ENCODE measurements at regions not wholly inside any gene's neighbourhood (a gene's known extent, or its start where the extent isn't known, plus 50 kb on each side); places are given as distances from the start of the nearest gene placed in this dataset.

DNA sequence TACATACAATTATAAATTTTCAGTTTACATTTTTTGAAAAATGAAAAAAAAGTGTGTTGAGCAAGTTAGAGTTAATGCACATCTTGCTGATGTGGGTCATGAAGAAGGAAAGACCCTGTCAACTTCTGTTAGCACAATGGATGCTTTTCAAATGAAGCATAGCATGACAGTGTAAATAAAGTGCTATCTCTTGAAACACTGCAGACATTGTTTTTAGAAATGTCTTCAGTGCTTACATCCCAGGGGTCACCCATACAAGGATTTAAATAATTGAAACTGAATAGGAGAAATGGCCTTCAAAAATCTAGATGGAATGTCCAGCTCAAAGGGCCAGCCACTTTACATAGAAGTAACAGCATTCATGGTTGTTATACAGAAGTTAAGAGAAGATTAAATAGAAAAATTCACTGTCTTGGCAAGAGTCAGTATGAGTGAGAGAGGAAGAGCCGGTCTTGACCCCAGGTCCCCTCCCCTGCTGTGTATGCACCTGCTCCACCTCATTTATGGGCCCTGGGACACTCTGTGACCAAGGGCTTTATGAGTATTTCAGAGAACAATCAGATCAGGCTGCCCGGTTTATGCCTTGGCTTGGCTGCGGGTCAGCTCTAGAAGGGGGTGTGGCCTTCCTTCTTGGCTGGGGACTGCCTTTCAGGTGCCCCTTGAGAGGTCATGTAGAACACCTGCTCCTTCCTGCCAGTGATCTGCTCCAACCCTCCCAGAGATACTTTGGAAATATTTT lies 237.7 kb upstream of the TMEM72 start:
- Histone ChIP-seq H3K36me3 (ENCODE audit: control insufficient read depth in 1 of 2, insufficient read depth in 2 of 2, low read length in 2 of 2) (no peaks in the 10 kb centered on the region), H3K9ac (ENCODE audit: low read length) (no peak overlapping the region), H3K9me2 (ENCODE audit: insufficient read depth) (no peaks in the 10 kb centered on the region), H3K79me2 (ENCODE audit: insufficient read depth, low read length) (no peaks in the 10 kb centered on the region), H3K4me3 (replicated peaks in 1 of 2; ENCODE audit: low read depth in 1 of 2, low read length in 2 of 2) (no peak overlapping the region), H2AFZ (ENCODE audit: low read depth, low read length, poor library complexity, severe bottlenecking) (no peak overlapping the region), H3K9me3 (ENCODE audit: control insufficient read depth in 1 of 2, insufficient read depth in 1 of 2, low read depth in 1 of 2, low read length in 2 of 2) (no peaks in the 10 kb centered on the region), H3K27me3 (ENCODE audit: insufficient read depth, low read length) (no peaks in the 10 kb centered on the region), H3K4me2 (ENCODE audit: low read length) (no peak overlapping the region), H3K27ac (ENCODE audit: low read depth, low read length) (no peak overlapping the region), H3K4me1 (ENCODE audit: control insufficient read depth in 1 of 2, insufficient read depth in 2 of 2, low read length in 2 of 2) (no peaks in the 10 kb centered on the region), H4K20me1 (ENCODE audit: insufficient read depth) (no peaks in the 10 kb centered on the region)
- DNase-seq (ENCODE audit: low read depth, low spot score) (no peak), ATAC-seq (no peak)
- TF ChIP-seq SP1 (IDR thresholded peaks at IDR 0.05; ENCODE audit: low read depth) (no peak), ZBTB33 (IDR thresholded peaks at IDR 0.05; ENCODE audit: extremely low read depth, insufficient replicate concordance, low read length) (no peak), EZH2 (IDR thresholded peaks at IDR 0.05) (no peak), CBX3 (IDR thresholded peaks at IDR 0.05; ENCODE audit: low read depth) (no peak), EZH2phosphoT487 (IDR thresholded peaks at IDR 0.05; ENCODE audit: borderline replicate concordance) (no peak)
- TF ChIP-seq, protein P1, sequence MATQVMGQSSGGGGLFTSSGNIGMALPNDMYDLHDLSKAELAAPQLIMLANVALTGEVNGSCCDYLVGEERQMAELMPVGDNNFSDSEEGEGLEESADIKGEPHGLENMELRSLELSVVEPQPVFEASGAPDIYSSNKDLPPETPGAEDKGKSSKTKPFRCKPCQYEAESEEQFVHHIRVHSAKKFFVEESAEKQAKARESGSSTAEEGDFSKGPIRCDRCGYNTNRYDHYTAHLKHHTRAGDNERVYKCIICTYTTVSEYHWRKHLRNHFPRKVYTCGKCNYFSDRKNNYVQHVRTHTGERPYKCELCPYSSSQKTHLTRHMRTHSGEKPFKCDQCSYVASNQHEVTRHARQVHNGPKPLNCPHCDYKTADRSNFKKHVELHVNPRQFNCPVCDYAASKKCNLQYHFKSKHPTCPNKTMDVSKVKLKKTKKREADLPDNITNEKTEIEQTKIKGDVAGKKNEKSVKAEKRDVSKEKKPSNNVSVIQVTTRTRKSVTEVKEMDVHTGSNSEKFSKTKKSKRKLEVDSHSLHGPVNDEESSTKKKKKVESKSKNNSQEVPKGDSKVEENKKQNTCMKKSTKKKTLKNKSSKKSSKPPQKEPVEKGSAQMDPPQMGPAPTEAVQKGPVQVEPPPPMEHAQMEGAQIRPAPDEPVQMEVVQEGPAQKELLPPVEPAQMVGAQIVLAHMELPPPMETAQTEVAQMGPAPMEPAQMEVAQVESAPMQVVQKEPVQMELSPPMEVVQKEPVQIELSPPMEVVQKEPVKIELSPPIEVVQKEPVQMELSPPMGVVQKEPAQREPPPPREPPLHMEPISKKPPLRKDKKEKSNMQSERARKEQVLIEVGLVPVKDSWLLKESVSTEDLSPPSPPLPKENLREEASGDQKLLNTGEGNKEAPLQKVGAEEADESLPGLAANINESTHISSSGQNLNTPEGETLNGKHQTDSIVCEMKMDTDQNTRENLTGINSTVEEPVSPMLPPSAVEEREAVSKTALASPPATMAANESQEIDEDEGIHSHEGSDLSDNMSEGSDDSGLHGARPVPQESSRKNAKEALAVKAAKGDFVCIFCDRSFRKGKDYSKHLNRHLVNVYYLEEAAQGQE (IDR thresholded peaks at IDR 0.05; ENCODE audit: low read depth): no peak
- TF ChIP-seq, protein P2, sequence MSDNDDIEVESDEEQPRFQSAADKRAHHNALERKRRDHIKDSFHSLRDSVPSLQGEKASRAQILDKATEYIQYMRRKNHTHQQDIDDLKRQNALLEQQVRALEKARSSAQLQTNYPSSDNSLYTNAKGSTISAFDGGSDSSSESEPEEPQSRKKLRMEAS (IDR thresholded peaks at IDR 0.05): no peak
- intact Hi-C loops (cut with micrococcal nuclease): no loop called here
- ChIA-PET POLR2A (no interaction called here), CTCF (no interaction called here), RAD21 (ENCODE audit: low non-redundant PET in 1 of 2, low total read pairs in 2 of 2, uncharacterized antibody in 2 of 2, unreplicated experiment in 2 of 2) (no interaction called here)
- no TSS peak for BruUV-seq (replicated peaks)

Data from HCT116 (cell line).